ENCODE measurements at regions not wholly inside any gene's neighbourhood (a gene's known extent, or its start where the extent isn't known, plus 50 kb on each side); places are given as distances from the start of the nearest gene placed in this dataset.
"Not testable (repeated sequence)": the region's sequence is repeated elsewhere in the genome, so short reads cannot be mapped to it uniquely, and the experiment has no call there.

GRCh38 chr16:88128556-88128955, 177.3 kb downstream of the BANP start:
- no peak for TF ChIP-seq CTCF (IDR thresholded peaks at IDR 0.05)
- Histone ChIP-seq H3K4me3 (no peak overlapping the region), H3K27me3 (peaks cover 0 to 4% (median 0%) of the 10 kb centered on the region in 7 donors), H3K27ac (no peak overlapping the region), H3K9me3 (no peaks in the 10 kb centered on the region), H3K4me1 (no peaks in the 10 kb centered on the region), H3K36me3 (no peaks in the 10 kb centered on the region)
- DNase-seq (no peak), ATAC-seq (no peak)
- WGBS, 2 donors: 90 to 92% methylated on average over 8 of the region's 8 CpGs
- intact Hi-C loops (cut with DNase I): no loop called here

GRCh38 chr16:88129133-88129532, 177.9 kb downstream of the BANP start:
- ATAC-seq; H3K4me1 ChIP-seq; H3K9me3 ChIP-seq; intact Hi-C loops (cut with DNase I); H3K27me3 ChIP-seq; H3K4me3 ChIP-seq; DNase-seq; H3K27ac ChIP-seq; H3K36me3 ChIP-seq: not testable (repeated sequence)
- WGBS, 2 donors: 82 to 86% methylated on average over 13 of the region's 13 CpGs

GRCh38 chr16:88130016-88130415, 178.8 kb downstream of the BANP start:
- Histone ChIP-seq H3K36me3 (no peaks in the 10 kb centered on the region), H3K4me3 (no peak overlapping the region), H3K27ac (no peak overlapping the region), H3K4me1 (peaks cover 0 to 3% (median 0%) of the 10 kb centered on the region in 9 donors), H3K9me3 (no peaks in the 10 kb centered on the region), H3K27me3 (peaks cover 0 to 4% (median 0%) of the 10 kb centered on the region in 7 donors)
- ATAC-seq: no peak
- intact Hi-C loops (cut with DNase I): no loop called here
- WGBS, 2 donors: 90 to 91% methylated on average over 22 of the region's 22 CpGs
- no peak for DNase-seq
- no peak for TF ChIP-seq CTCF (IDR thresholded peaks at IDR 0.05)

- no peak overlapping the region for H3K4me3 ChIP-seq
- no peak overlapping the region for H3K27ac ChIP-seq
- H3K36me3 ChIP-seq: no peaks in the 10 kb centered on the region
- 91 to 93% methylated on average over 36 of the region's 36 CpGs for WGBS, 2 donors
- DNase-seq (no peak), ATAC-seq (no peak)
- no peaks in the 10 kb centered on the region for H3K9me3 ChIP-seq
- peaks cover 0 to 4% (median 0%) of the 10 kb centered on the region in 7 donors for H3K27me3 ChIP-seq
- H3K4me1 ChIP-seq: peaks cover 0 to 3% (median 0%) of the 10 kb centered on the region in 9 donors
- intact Hi-C loops (cut with DNase I): no loop called here
- TF ChIP-seq CTCF (IDR thresholded peaks at IDR 0.05): no peak
Observed at GRCh38 chr16:88130681-88131080, 179.4 kb downstream of the BANP start.

GRCh38 chr16:88131256-88131655, 180.0 kb downstream of the BANP start:
- Histone ChIP-seq H3K4me3 (no peak overlapping the region), H3K9me3 (no peaks in the 10 kb centered on the region), H3K27ac (no peak overlapping the region), H3K27me3 (peaks cover 0 to 4% (median 0%) of the 10 kb centered on the region in 7 donors), H3K36me3 (no peaks in the 10 kb centered on the region), H3K4me1 (peaks cover 0 to 3% (median 0%) of the 10 kb centered on the region in 9 donors)
- WGBS, 2 donors: 85 to 88% methylated on average over 15 of the region's 15 CpGs
- ATAC-seq (no peak), DNase-seq (no peak)
- no peak for TF ChIP-seq CTCF (IDR thresholded peaks at IDR 0.05)
- intact Hi-C loops (cut with DNase I): no loop called here
